Hepatocyte (in vitro differentiated cells): ENCODE measurements at regions not wholly inside any gene's neighbourhood (a gene's known extent, or its start where the extent isn't known, plus 50 kb on each side); places are given as distances from the start of the nearest gene placed in this dataset.
"Not testable (repeated sequence)": the region's sequence is repeated elsewhere in the genome, so short reads cannot be mapped to it uniquely, and the experiment has no call there.

Experiments used
- DNase-seq: peaks from one replicate; pipeline ENCODE4 v3.0.0-alpha.2; 2016; ENCODE audit warnings: low spot score
- H2AFZ ChIP-seq: fragments of 200-600 bp; sonication (generic); 2 replicates; pipeline ENCODE4 v1.6.0; 2016; ENCODE audit warnings: antibody characterized with exemption, mild to moderate bottlenecking
- H3K27ac ChIP-seq: fragments of 200-600 bp; sonication (generic); 2 replicates; pipeline ENCODE4 v1.5.1; 2016; ENCODE audit warnings: mild to moderate bottlenecking
- H3K27me3 ChIP-seq: fragments of 200-600 bp; sonication (generic); 2 replicates; pipeline ENCODE4 v1.6.1; 2016
- H3K36me3 ChIP-seq: fragments of 200-600 bp; sonication (generic); replicated peaks from 2 replicates; pipeline ENCODE4 v1.5.1; 2016; ENCODE audit warnings: low read depth; ENCODE audit not compliant: insufficient read depth
- H3K4me1 ChIP-seq: fragments of 200-600 bp; sonication (generic); 2 replicates; pipeline ENCODE4 v1.5.1; 2016; ENCODE audit warnings: mild to moderate bottlenecking, moderate library complexity; ENCODE audit not compliant: insufficient read depth
- H3K4me2 ChIP-seq: fragments of 200-600 bp; sonication (generic); 2 replicates; pipeline ENCODE4 v1.6.0; 2016
- H3K4me3 ChIP-seq: fragments of 200-600 bp; sonication (generic); 2 replicates; pipeline ENCODE4 v1.5.1; 2016; ENCODE audit warnings: mild to moderate bottlenecking
- H3K79me2 ChIP-seq: fragments of 200-600 bp; sonication (generic); 2 replicates; pipeline ENCODE4 v1.6.0; 2017; ENCODE audit warnings: mild to moderate bottlenecking
- H3K9me2 ChIP-seq: fragments of 200-600 bp; sonication (generic); replicated peaks from 2 replicates; pipeline ENCODE4 v1.6.0; 2017; ENCODE audit warnings: mild to moderate bottlenecking; ENCODE audit not compliant: insufficient read depth
- H3K9me3 ChIP-seq: fragments of 200-600 bp; sonication (generic); 2 replicates; pipeline ENCODE4 v1.5.1; 2016; ENCODE audit warnings: low read depth, mild to moderate bottlenecking
- H4K20me1 ChIP-seq: fragments of 200-600 bp; sonication (generic); 2 replicates; pipeline ENCODE4 v1.6.0; 2016; ENCODE audit warnings: mild to moderate bottlenecking; ENCODE audit not compliant: insufficient read depth, poor library complexity, severe bottlenecking
- CTCF ChIP-seq: fragments of 200-600 bp; sonication (generic); IDR thresholded peaks from 2 replicates; pipeline ENCODE4 v1.5.1; 2016; ENCODE audit warnings: antibody characterized with exemption, mild to moderate bottlenecking; ENCODE audit not compliant: poor library complexity
- EZH2 ChIP-seq: fragments of 200-600 bp; sonication (generic); IDR thresholded peaks from 2 replicates; pipeline ENCODE4 v1.6.1; 2016; ENCODE audit warnings: antibody characterized with exemption, mild to moderate bottlenecking, borderline replicate concordance
- EZH2phosphoT487 ChIP-seq: fragments of 200-600 bp; sonication (generic); IDR thresholded peaks from one replicate; pipeline ENCODE4 v1.6.1; 2018; ENCODE audit warnings: antibody characterized with exemption, mild to moderate bottlenecking, low read depth, moderate library complexity; ENCODE audit not compliant: unreplicated experiment, severe bottlenecking
- WGBS: methylation state at CpG from one replicate; pipeline ENCODE4 v1.1.6; 2016; ENCODE audit warnings: low lambda C conversion rate; ENCODE audit errors: missing lambda C conversion rate; 5-methylcytosine and 5-hydroxymethylcytosine counted together

DNA sequence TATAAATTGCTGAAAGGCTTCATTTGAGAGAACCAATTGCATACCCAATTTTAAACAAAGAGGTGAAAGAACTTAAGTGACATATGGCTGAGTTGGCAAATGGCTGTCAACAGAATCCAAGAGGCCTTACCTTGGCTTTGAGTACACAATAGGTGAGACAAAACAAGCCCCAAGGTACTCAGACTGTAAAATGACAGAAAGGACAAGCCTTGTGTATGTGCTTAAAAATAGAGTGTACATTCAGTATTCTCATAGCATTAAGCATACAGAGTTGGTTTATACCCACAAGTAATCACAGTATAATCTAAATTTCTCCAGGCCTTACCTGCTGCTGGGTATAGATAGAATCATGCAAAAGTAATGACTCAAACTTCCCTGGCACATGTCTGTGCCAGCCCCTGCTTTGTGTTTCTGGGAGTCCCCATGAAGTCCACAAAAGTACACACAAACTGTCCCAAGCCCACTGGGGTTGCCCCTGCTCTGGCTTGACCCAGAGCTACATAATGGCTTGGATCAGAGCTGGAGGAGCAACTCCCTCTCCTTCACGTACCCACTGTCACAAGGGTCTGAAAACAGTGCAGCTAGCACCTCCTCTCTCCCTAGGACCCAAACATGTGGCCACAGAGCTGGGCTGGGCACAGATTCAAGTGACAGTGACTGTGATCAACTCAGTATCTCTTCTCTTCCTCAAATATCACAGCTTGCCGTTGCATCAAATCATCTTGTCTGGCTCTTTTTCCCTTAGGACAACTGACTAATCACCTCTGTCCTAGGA is 250.8 kb downstream of the ENC1 start:
- H2AFZ ChIP-seq, result no peak overlapping the region
- 74% methylated on average over 2 of the region's 2 CpGs for WGBS
- peaks cover 18% of the 10 kb centered on the region for H3K4me1 ChIP-seq

DNA sequence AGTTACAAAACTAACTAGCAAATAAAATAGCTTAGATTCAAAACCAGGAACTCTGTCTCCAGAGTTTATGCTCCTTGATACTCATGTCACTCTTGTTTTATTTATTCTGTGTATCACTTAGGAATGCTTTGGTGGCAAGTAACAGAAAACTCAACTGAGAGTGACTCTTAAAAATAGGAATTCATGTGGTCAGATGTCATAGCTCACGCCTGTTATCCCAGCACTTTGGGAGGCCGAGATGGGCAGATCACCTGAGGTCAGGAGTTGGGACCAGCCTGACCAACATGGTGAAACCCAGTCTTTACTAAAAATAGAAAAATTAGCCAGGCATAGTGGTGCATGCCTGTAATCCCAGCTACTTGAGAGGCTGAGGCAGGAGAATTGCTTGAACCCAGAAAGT is 252.1 kb downstream of the ENC1 start:
- 94% methylated on average over 2 of the region's 2 CpGs for WGBS
- not testable (repeated sequence) for H3K4me2 ChIP-seq, H3K36me3 ChIP-seq, DNase-seq, H3K27ac ChIP-seq, H3K9me3 ChIP-seq, H2AFZ ChIP-seq, H4K20me1 ChIP-seq, H3K4me3 ChIP-seq, H3K27me3 ChIP-seq, H3K79me2 ChIP-seq, H3K9me2 ChIP-seq
- peaks cover 13% of the 10 kb centered on the region for H3K4me1 ChIP-seq

More for the DNA sequence above, 250.8 kb downstream of the ENC1 start:
- no peaks in the 10 kb centered on the region for H4K20me1 ChIP-seq
- TF ChIP-seq EZH2 (no peak), EZH2phosphoT487 (no peak), CTCF (no peak)
- no peaks in the 10 kb centered on the region for H3K9me2 ChIP-seq
- no peak overlapping the region for H3K4me3 ChIP-seq
- no peaks in the 10 kb centered on the region for H3K9me3 ChIP-seq
- H3K36me3 ChIP-seq, result no peaks in the 10 kb centered on the region
- no peaks in the 10 kb centered on the region for H3K27me3 ChIP-seq
- H3K27ac ChIP-seq, result no peak overlapping the region
- no peak for DNase-seq
- no peak overlapping the region for H3K4me2 ChIP-seq
- no peaks in the 10 kb centered on the region for H3K79me2 ChIP-seq

DNA sequence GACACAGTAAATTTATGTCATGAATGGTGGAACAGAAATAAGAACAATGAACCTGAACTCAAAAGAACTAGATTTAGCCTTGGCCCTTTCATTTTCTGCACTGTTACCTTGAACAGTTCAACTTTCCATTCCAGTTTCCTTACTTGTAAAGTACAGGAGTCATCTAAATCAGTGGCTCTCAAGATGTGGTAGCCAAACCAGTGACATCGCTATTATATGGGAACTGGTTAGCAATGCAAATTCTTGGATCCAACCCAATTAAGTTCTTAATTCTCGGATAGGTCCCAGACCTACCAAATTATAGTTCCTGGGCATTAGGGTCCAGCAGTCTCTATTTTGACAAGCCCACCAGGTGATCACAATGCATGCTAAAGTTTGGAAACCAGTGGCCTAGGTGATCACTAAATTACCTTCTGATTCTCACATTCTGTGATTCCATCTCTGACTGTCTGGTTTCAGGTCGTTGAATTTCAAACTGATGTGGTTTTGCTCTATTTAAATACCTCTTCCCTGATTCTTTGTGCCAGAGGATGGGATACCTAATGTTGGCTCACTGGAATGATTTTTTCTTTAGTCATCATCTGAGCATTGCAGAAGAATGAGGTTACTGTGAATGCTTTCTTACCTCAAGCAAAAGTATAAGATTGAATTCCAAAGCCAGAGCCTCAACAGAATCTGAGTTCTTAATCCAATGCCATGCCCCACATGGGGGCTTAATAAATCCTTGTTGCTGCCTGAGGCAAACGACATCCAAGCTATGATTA is 253.8 kb downstream of the ENC1 start:
- no peaks in the 10 kb centered on the region for H3K27me3 ChIP-seq
- no peak for TF ChIP-seq CTCF
- no peak for TF ChIP-seq EZH2phosphoT487
- no peak for TF ChIP-seq EZH2
- 85% methylated on average over 4 of the region's 4 CpGs for WGBS
- peaks cover 6% of the 10 kb centered on the region for H3K4me1 ChIP-seq
- no peak overlapping the region for H3K27ac ChIP-seq
- no peaks in the 10 kb centered on the region for H3K79me2 ChIP-seq
- H3K9me3 ChIP-seq, result no peaks in the 10 kb centered on the region
- H3K4me3 ChIP-seq, result no peak overlapping the region
- H3K9me2 ChIP-seq, result no peaks in the 10 kb centered on the region
- H4K20me1 ChIP-seq, result no peaks in the 10 kb centered on the region
- H3K4me2 ChIP-seq, result no peak overlapping the region
- no peak overlapping the region for H2AFZ ChIP-seq
- DNase-seq, result no peak
- no peaks in the 10 kb centered on the region for H3K36me3 ChIP-seq

DNA sequence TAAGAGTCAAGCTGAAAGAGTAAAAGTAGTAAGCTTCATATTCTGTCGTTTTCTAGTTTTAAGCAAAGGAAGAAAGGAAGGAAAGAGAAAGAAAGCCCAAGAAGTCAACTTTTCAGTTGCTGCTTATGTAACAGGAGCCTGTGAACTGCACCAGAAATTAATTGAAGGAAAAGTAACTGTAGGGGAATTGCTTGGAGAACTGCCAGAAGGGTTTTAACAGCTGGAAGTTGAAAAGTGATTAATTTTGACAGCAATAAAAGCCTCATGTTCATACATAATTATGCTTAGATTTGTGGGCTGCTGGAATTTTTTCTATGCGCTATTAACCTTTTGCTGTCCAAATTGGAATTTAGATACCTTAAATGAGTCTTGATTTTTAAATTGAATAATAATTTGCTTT is 255.7 kb downstream of the ENC1 start:
- peaks cover 10% of the 10 kb centered on the region for H3K4me1 ChIP-seq
- no peaks in the 10 kb centered on the region for H3K79me2 ChIP-seq
- H4K20me1 ChIP-seq, result no peaks in the 10 kb centered on the region
- no peak overlapping the region for H3K4me3 ChIP-seq
- H3K9me3 ChIP-seq, result no peaks in the 10 kb centered on the region
- 57% methylated on average over 2 of the region's 2 CpGs for WGBS
- H3K36me3 ChIP-seq, result no peaks in the 10 kb centered on the region
- DNase-seq, result no peak
- H3K27ac ChIP-seq, result no peak overlapping the region
- H3K27me3 ChIP-seq, result no peaks in the 10 kb centered on the region
- H2AFZ ChIP-seq, result no peak overlapping the region
- no peak overlapping the region for H3K4me2 ChIP-seq
- H3K9me2 ChIP-seq, result no peaks in the 10 kb centered on the region
- TF ChIP-seq CTCF (no peak), EZH2phosphoT487 (no peak), EZH2 (no peak)
